ENCODE measurements at regions not wholly inside any gene's neighbourhood (a gene's known extent, or its start where the extent isn't known, plus 50 kb on each side); places are given as distances from the start of the nearest gene placed in this dataset.
"Not testable (repeated sequence)": the region's sequence is repeated elsewhere in the genome, so short reads cannot be mapped to it uniquely, and the experiment has no call there.

- H3K4me3 ChIP-seq (replicated peaks in 1 of 2; ENCODE audit: low read depth in 2 of 2, low read length in 2 of 2): no peak overlapping the region
- DNase-seq (ENCODE audit: low read depth in 2 of 2): no peak
- TF ChIP-seq CTCF (IDR thresholded peaks at IDR 0.05; ENCODE audit: low read depth, low read length): no peak
Measured at GRCh38 chr7:124255041-124255655, 222.3 kb upstream of the TMEM229A start.

- no peak for TF ChIP-seq CTCF (IDR thresholded peaks at IDR 0.05; ENCODE audit: low read depth, low read length)
- DNase-seq (ENCODE audit: low read depth in 2 of 2): no peak
- H3K4me3 ChIP-seq (replicated peaks in 1 of 2; ENCODE audit: low read depth in 2 of 2, low read length in 2 of 2): no peak overlapping the region
Measured at GRCh38 chr7:124254396-124254795, 221.5 kb upstream of the TMEM229A start.

- H3K4me3 ChIP-seq (replicated peaks in 1 of 2; ENCODE audit: low read depth in 2 of 2, low read length in 2 of 2): no peak overlapping the region
- no peak for TF ChIP-seq CTCF (IDR thresholded peaks at IDR 0.05; ENCODE audit: low read depth, low read length)
- DNase-seq (ENCODE audit: low read depth in 2 of 2): no peak
Measured at GRCh38 chr7:124251636-124252035, 218.8 kb upstream of the TMEM229A start.

GRCh38 chr7:124250297-124251034, 217.6 kb upstream of the TMEM229A start:
- no peak for DNase-seq (ENCODE audit: low read depth in 2 of 2)
- H3K4me3 ChIP-seq (replicated peaks in 1 of 2; ENCODE audit: low read depth in 2 of 2, low read length in 2 of 2): no peak overlapping the region
- TF ChIP-seq CTCF (IDR thresholded peaks at IDR 0.05; ENCODE audit: low read depth, low read length): no peak

- no peak for TF ChIP-seq CTCF (IDR thresholded peaks at IDR 0.05; ENCODE audit: low read depth, low read length)
- H3K4me3 ChIP-seq (replicated peaks in 1 of 2; ENCODE audit: low read depth in 2 of 2, low read length in 2 of 2): no peak overlapping the region
- DNase-seq (ENCODE audit: low read depth in 2 of 2): no peak
Measured at GRCh38 chr7:124247691-124248090, 214.8 kb upstream of the TMEM229A start.

GRCh38 chr7:124246262-124246863, 213.5 kb upstream of the TMEM229A start:
- DNase-seq (ENCODE audit: low read depth in 2 of 2): peak in 1 of 2 donors; percentile 0
- no peak overlapping the region for H3K4me3 ChIP-seq (replicated peaks in 1 of 2; ENCODE audit: low read depth in 2 of 2, low read length in 2 of 2)
- TF ChIP-seq CTCF (IDR thresholded peaks at IDR 0.05; ENCODE audit: low read depth, low read length): no peak

- DNase-seq (ENCODE audit: low read depth in 2 of 2); H3K4me3 ChIP-seq (replicated peaks in 1 of 2; ENCODE audit: low read depth in 2 of 2, low read length in 2 of 2): not testable (repeated sequence)
Measured at GRCh38 chr7:124244469-124244868, 211.6 kb upstream of the TMEM229A start.
